Astrocyte of the spinal cord (primary cell): ENCODE measurements at regions not wholly inside any gene's neighbourhood (a gene's known extent, or its start where the extent isn't known, plus 50 kb on each side); places are given as distances from the start of the nearest gene placed in this dataset.

Experiments
- DNase-seq: peaks from one replicate; pipeline ENCODE4 v3.0.0; 2011; ENCODE audit warnings: low read depth, low spot score
- H3K4me3 ChIP-seq: 2 replicates; pipeline ENCODE4 v1.5.1; 2011; ENCODE audit warnings: low read depth, mild to moderate bottlenecking, low read length, moderate library complexity
- in situ Hi-C: cut with HindIII; loops from 2 replicates; pipeline ENCODE4 v1.10.0; 2017; ENCODE audit warnings: low sequenced_read_pairs
- TF ChIP-seq, protein P1 (sequence below): IDR thresholded peaks from 2 replicates; pipeline ENCODE4 v1.5.1; 2012; ENCODE audit warnings: low read depth, mild to moderate bottlenecking, low read length, inconsistent platforms

DNA sequence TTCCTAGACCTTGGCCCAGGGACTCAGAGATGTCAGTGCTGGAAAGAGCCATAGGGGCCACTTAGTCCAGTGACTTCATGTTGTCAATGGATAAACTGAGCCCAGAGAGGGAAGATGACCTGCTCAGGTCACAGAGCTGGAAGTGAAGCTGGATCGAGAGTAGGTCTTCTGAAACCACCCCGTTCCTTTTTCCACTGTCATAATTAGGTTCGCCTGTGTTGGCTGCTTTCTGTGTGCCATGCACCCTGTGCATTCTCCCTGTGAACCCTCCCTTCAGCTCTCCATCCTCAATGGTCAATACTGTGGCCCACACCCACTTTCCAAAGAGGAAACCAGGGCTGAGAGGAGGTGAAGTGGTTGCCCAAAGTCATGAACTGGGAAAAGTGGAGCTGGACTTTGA lies 74.8 kb downstream of the CCR1 start:
- H3K4me3 ChIP-seq: no peak overlapping the region
- TF ChIP-seq, protein P1, sequence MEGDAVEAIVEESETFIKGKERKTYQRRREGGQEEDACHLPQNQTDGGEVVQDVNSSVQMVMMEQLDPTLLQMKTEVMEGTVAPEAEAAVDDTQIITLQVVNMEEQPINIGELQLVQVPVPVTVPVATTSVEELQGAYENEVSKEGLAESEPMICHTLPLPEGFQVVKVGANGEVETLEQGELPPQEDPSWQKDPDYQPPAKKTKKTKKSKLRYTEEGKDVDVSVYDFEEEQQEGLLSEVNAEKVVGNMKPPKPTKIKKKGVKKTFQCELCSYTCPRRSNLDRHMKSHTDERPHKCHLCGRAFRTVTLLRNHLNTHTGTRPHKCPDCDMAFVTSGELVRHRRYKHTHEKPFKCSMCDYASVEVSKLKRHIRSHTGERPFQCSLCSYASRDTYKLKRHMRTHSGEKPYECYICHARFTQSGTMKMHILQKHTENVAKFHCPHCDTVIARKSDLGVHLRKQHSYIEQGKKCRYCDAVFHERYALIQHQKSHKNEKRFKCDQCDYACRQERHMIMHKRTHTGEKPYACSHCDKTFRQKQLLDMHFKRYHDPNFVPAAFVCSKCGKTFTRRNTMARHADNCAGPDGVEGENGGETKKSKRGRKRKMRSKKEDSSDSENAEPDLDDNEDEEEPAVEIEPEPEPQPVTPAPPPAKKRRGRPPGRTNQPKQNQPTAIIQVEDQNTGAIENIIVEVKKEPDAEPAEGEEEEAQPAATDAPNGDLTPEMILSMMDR: no peak
- DNase-seq: no peak
- in situ Hi-C loops: no loop called here

DNA sequence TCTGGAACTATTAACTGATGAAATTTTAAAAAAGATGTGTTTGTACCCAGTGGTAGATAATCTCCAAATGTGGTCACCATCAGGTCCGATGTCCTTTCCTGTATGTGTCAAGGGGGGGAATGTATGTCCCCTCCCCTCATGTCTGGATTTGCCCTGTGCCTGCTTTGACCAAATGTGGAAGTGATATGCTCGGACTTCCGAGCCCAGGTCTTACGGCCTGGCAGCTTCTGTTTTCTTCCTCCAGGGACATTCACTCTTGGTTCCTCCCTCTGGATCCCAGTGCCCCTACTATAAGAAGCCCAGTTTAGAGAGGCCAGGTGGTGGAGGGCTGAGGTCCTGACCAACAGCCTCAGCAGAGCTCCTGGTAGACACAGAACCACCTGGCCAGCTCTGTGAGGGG lies 75.5 kb downstream of the CCR1 start:
- in situ Hi-C loops: no loop called here
- DNase-seq: no peak
- TF ChIP-seq, protein P1: no peak
- H3K4me3 ChIP-seq: no peak overlapping the region

DNA sequence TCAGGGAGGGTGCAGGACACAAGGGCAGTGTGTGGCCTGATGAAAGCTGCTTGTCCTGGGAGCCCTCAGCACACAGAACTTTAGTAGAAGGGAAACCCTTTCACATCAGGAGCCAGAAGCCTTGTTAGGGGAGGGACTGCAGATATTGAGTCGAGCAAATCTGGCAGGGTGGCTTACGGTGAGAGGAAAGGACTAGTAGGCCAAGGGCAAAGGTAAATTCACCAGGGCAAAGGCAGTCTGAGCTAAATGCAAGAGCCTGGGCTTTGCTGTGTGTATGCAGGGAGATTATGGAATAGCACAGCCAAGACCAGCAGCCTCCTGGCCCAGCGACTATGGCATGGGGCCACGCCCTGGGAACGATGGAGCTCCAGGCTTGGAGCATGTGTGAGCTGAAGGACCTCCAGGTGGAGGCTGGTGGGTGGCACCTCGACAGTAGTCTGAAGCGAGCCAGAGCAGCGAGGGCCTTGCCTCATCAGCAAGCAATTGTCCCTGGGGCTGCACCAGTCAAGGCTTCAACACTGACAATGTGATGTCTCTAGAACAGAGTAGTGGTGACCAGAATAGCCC lies 76.1 kb downstream of the CCR1 start:
- TF ChIP-seq, protein P1: no peak
- H3K4me3 ChIP-seq: no peak overlapping the region
- no peak for DNase-seq
- in situ Hi-C loops: no loop called here

DNA sequence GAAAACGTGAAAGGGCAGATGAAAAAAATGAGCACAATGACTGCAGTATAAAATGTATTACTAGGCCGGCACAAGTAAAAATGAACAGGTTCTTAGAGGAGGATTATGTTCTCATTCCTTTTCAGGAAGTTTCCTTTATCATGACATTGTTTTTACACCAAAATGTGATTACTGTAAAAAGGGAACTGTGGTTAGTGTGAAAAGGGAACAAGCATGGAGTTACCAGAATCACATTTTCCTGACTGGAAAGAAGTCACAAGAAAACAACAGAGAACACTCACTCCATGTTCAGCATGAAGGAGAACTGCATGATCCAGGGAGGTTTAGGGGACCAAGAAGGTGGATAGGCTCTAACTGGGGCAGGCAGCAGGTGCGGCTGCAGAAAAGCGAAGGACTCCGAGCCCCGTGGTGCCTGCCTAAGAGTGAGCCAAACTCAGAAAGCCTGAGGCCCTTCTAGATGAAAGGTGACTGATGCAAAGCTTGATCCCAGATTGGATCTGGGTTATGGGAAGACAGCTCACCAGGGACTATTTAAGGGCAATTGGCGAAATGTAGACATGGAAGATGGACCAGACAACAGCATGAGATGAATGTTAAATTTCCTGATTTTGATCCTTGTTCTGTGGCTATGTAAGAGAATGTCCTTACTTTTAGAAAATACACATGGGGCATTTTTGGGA lies 77.3 kb downstream of the CCR1 start:
- in situ Hi-C loops: no loop called here
- H3K4me3 ChIP-seq: no peak overlapping the region
- TF ChIP-seq, protein P1: no peak
- no peak for DNase-seq

DNA sequence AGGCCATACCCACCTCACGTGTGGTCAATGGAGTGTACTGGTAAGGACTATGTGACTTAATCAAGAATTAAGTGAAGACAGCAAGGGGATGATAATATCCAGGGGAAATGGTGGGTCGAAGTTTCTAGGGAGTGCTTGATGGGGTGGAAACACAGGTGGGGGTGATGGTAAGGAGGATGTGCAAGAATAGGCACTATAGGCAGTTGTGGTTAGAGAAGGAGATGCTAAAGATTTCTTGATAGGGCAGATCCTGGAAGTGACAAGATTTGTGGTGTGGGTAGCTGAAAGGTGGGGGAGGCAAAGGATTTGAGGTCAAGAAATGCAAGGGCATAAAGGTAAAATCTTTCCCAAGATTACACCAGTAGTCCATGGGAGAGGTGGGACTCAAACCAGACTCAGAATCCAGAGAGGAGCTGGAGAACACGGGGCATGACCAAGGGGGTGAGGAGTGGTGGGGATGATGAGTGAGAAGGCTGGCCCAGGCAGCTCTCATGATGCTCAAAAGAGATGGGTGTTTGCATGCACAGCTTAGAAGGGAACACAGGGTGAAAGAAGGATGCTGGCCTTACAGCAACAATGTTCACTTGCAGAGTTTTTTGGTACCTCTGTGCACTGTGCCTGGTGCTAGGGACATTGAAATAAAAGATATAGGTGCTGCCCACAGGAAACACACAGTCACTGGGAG lies 78.4 kb downstream of the CCR1 start:
- no peak overlapping the region for H3K4me3 ChIP-seq
- in situ Hi-C loops: no loop called here
- DNase-seq: no peak
- TF ChIP-seq, protein P1: no peak

DNA sequence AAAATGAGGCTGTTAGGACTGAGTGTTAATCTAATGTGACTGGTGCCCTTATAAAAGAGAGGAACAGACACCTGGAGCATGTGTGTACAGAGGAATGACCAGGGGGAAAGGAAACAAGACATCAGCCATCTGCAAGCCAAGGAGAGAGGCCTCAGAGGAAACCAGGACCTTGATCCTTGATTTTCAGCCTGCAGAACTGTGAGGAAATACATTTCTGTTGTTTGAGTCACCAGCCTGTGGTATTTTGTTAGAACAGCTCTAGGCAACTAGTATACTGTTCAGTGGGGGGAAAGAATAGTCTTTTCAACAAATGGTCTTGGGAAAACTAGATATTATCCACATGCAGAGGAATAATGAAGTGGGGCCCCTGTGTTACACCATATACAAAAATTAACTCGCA lies 80.6 kb downstream of the CCR1 start:
- DNase-seq: peak; percentile 90
- no peak overlapping the region for H3K4me3 ChIP-seq
- TF ChIP-seq, protein P1: no peak
- in situ Hi-C loops: no loop called here
